Gastrocnemius medialis (tissue), 4 donors: ENCODE measurements at regions not wholly inside any gene's neighbourhood (a gene's known extent, or its start where the extent isn't known, plus 50 kb on each side); places are given as distances from the start of the nearest gene placed in this dataset.

Source experiments
- CTCF ChIP-seq, 5 experiments: fragments of 450-650 bp in 3 of 5; fragments of 200-600 bp in 2 of 5; sonication (generic) in 2 of 5; IDR thresholded peaks in 4 of 5; conservative IDR thresholded peaks in 1 of 5; 1 replicate in 4 of 5; 2 replicates in 1 of 5; pipeline ENCODE4 v1.5.1; 2016 to 2019; ENCODE audit warnings: antibody characterized with exemption in 5 of 5, mild to moderate bottlenecking in 3 of 5, moderate library complexity in 3 of 5
- POLR2A ChIP-seq, 2 donors: fragments of 450-650 bp; IDR thresholded peaks; one replicate each; pipeline ENCODE4 v1.6.1; 2017; ENCODE audit warnings: antibody characterized with exemption in 2 of 2, mild to moderate bottlenecking in 2 of 2, moderate library complexity in 2 of 2

DNA sequence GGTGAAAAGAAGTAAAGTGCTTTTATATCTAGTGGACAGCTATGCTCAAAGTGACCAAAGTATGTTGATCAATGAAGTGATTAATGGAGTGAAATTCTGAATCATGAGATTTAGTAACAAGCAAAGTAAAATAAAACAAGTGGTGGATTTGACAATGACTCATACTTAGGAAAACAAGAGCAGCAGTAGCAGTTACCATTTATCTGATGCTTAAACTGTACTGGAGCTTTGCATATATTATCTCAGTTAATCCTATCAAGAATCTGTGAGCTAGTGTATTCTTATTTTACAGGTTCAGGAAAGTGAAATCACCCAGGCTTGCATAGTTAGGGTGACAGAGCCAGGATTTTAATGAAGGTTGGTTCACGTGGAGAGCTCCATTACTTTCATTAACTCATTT lies 50.6 kb upstream of the SPATA16 start:
- TF ChIP-seq CTCF (IDR thresholded peaks at IDR 0.05 in 4 of 5, conservative IDR thresholded peaks at IDR 0.05 in 1 of 5): no peak
- TF ChIP-seq POLR2A (IDR thresholded peaks at IDR 0.05): no peak
